Panc1 (cell line): ENCODE measurements at regions not wholly inside any gene's neighbourhood (a gene's known extent, or its start where the extent isn't known, plus 50 kb on each side); places are given as distances from the start of the nearest gene placed in this dataset.

Experiments used
- ATAC-seq: fragments of 200-7000 bp; cut with Tn5 transposase; 2 replicates; pipeline ENCODE4 v1.9.1; 2020; ENCODE audit warnings: mild to moderate bottlenecking, moderate library complexity
- BruUV-seq: library from RNA; stranded (reverse); fragments of 400-500 nt; replicated peaks from 2 replicates; lab custom pipeline; 2021; lab: Mats Ljungman, UMichigan
- CTCF ChIA-PET: fragments of 300-600 bp; sonication (Branson Sonifier 250); formaldehyde crosslinking; loops from one replicate; lab custom pipeline; 2022; ENCODE audit warnings: antibody characterized with exemption; lab: Charles Lee
- POLR2A ChIA-PET: fragments of 300-600 bp; sonication (Branson Sonifier 250); formaldehyde crosslinking; loops from one replicate; lab custom pipeline; 2022; ENCODE audit warnings: antibody characterized with exemption; lab: Charles Lee
- DNase-seq: peaks from one replicate; pipeline ENCODE4 v3.0.0-alpha.2; 2010; ENCODE audit warnings: low read depth, low spot score
- H3K27ac ChIP-seq: 2 replicates; pipeline ENCODE4 v1.5.1; 2011; ENCODE audit warnings: mild to moderate bottlenecking, low read length, inconsistent platforms
- H3K27me3 ChIP-seq: fragments of 200-500 bp; sonication (Bioruptor generic); 2 replicates; pipeline ENCODE4 v1.6.0; 2014; ENCODE audit warnings: low read length, inconsistent platforms; ENCODE audit not compliant: control insufficient read depth, insufficient read depth
- H3K36me3 ChIP-seq: fragments of 200-500 bp; sonication (Bioruptor generic); 2 replicates; pipeline ENCODE4 v1.5.1; 2014; ENCODE audit warnings: inconsistent platforms, mild to moderate bottlenecking, low read length, moderate library complexity; ENCODE audit not compliant: control insufficient read depth, insufficient read depth
- H3K4me1 ChIP-seq: 2 replicates; pipeline ENCODE4 v1.5.1; 2011; ENCODE audit warnings: inconsistent platforms, mild to moderate bottlenecking, low read length, moderate library complexity; ENCODE audit not compliant: control insufficient read depth, insufficient read depth
- H3K4me3 ChIP-seq, 2 experiments: 2 replicates each; pipeline ENCODE4 v1.5.1; 2011 to 2012; ENCODE audit warnings: low read depth in 2 of 2, low read length in 2 of 2, mild to moderate bottlenecking in 2 of 2, inconsistent platforms in 1 of 2, moderate library complexity in 1 of 2
- H3K9me3 ChIP-seq: fragments of 200-500 bp; sonication (Bioruptor generic); 2 replicates; pipeline ENCODE4 v1.5.1; 2014; ENCODE audit warnings: low read depth, mild to moderate bottlenecking, inconsistent platforms, low read length, moderate library complexity; ENCODE audit not compliant: control insufficient read depth, insufficient read depth
- CTCF ChIP-seq: fragments of 450-650 bp; IDR thresholded peaks from 2 replicates; pipeline ENCODE4 v1.5.1; 2017; ENCODE audit warnings: mild to moderate bottlenecking
- POLR2AphosphoS5 ChIP-seq: IDR thresholded peaks from 2 replicates; pipeline ENCODE4 v1.6.1; 2012; ENCODE audit warnings: mild to moderate bottlenecking, low read depth, low read length, moderate library complexity
- SIN3A ChIP-seq: IDR thresholded peaks from 2 replicates; pipeline ENCODE4 v1.6.1; 2012; ENCODE audit warnings: low read depth, mild to moderate bottlenecking, low read length, moderate library complexity, borderline replicate concordance; ENCODE audit not compliant: insufficient read depth
- TCF7L2 ChIP-seq: IDR thresholded peaks from 2 replicates; pipeline ENCODE4 v1.6.1; 2011; ENCODE audit warnings: mild to moderate bottlenecking, low read depth, low read length, inconsistent platforms
- in situ Hi-C: cut with HindIII; loops from 2 replicates; pipeline ENCODE4 v1.10.0; 2016; ENCODE audit warnings: low sequenced_read_pairs, low pct_unique_long_range_greater_than_20kb
- intact Hi-C: fragments of 100-400 bp; cut with micrococcal nuclease; formaldehyde crosslinking; loops from one replicate; pipeline ENCODE4 v1.10.0; 2022; ENCODE audit not compliant: unreplicated experiment
- TF ChIP-seq, protein P1 (sequence below), 2 experiments: IDR thresholded peaks; 2 replicates each; pipeline ENCODE4 v1.6.1; 2011 to 2012; ENCODE audit warnings: low read depth in 2 of 2, control low read depth in 1 of 2, low read length in 1 of 2, mild to moderate bottlenecking in 1 of 2, moderate library complexity in 1 of 2; ENCODE audit not compliant: insufficient read depth in 1 of 2

DNA sequence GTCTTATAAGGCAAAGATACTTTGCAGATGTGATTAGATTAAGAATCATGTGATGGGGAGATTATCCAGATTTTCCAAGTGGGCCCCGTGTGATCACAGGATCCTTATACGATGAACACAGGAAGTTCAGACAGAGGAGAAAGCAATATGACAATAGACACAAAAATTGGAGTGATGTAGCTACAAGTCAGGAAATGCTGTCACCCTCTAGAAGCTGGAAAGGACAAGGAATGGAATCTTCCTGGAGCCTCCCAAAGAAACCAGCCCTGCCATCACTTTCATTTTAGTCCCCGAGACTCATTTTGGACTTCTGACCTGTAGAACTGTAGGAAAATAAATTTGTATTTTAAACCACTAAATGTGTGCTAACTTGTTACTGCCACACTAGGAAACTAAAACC lies 61.9 kb upstream of the C1orf21 start:
- ChIA-PET CTCF (no interaction called here), POLR2A (no interaction called here)
- ATAC-seq (no peak), DNase-seq (no peak)
- intact Hi-C loops, result no loop called here
- H3K4me1 ChIP-seq, result no peaks in the 10 kb centered on the region
- H3K27ac ChIP-seq, result no peak overlapping the region
- no peaks in the 10 kb centered on the region for H3K36me3 ChIP-seq
- no TSS peak for BruUV-seq
- no peaks in the 10 kb centered on the region for H3K27me3 ChIP-seq
- no peaks in the 10 kb centered on the region for H3K9me3 ChIP-seq
- in situ Hi-C loops, result no loop called here
- no peak for TF ChIP-seq CTCF
- no peak for TF ChIP-seq POLR2AphosphoS5
- no peak for TF ChIP-seq SIN3A
- TF ChIP-seq TCF7L2, result no peak
- TF ChIP-seq, protein P1, sequence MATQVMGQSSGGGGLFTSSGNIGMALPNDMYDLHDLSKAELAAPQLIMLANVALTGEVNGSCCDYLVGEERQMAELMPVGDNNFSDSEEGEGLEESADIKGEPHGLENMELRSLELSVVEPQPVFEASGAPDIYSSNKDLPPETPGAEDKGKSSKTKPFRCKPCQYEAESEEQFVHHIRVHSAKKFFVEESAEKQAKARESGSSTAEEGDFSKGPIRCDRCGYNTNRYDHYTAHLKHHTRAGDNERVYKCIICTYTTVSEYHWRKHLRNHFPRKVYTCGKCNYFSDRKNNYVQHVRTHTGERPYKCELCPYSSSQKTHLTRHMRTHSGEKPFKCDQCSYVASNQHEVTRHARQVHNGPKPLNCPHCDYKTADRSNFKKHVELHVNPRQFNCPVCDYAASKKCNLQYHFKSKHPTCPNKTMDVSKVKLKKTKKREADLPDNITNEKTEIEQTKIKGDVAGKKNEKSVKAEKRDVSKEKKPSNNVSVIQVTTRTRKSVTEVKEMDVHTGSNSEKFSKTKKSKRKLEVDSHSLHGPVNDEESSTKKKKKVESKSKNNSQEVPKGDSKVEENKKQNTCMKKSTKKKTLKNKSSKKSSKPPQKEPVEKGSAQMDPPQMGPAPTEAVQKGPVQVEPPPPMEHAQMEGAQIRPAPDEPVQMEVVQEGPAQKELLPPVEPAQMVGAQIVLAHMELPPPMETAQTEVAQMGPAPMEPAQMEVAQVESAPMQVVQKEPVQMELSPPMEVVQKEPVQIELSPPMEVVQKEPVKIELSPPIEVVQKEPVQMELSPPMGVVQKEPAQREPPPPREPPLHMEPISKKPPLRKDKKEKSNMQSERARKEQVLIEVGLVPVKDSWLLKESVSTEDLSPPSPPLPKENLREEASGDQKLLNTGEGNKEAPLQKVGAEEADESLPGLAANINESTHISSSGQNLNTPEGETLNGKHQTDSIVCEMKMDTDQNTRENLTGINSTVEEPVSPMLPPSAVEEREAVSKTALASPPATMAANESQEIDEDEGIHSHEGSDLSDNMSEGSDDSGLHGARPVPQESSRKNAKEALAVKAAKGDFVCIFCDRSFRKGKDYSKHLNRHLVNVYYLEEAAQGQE (IDR thresholded peaks at IDR 0.05; ENCODE audit: insufficient read depth in 1 of 2, low read depth in 2 of 2, low read length in 1 of 2), result no peak
- no peak overlapping the region for H3K4me3 ChIP-seq

DNA sequence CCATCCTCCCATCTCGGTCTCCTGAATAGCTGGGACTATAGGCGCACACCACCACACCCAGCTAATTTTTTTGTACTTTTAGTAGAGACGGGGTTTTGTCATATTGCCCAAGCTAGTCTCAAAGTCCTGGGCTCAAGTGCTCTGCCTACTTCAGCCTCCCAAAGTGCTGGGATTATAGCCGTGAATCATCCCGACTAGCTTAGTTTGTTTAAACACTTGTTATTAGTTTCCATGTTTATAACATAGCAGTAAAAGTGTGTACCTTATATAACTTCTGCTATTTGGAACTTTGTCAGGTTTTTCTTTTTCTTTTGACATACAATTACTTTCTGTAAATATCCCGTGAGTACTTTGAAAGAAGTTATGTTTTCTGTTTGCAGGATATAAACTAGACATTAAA lies 60.6 kb upstream of the C1orf21 start:
- intact Hi-C loops, result no loop called here
- BruUV-seq, result no TSS peak
- ATAC-seq, result no peak
- Histone ChIP-seq H3K36me3 (no peaks in the 10 kb centered on the region), H3K4me1 (no peaks in the 10 kb centered on the region), H3K27me3 (no peaks in the 10 kb centered on the region), H3K9me3 (no peaks in the 10 kb centered on the region), H3K4me3 (no peak overlapping the region), H3K27ac (no peak overlapping the region)
- in situ Hi-C loops, result no loop called here
- no peak for TF ChIP-seq TCF7L2
- TF ChIP-seq CTCF, result no peak
- TF ChIP-seq, protein P1 (IDR thresholded peaks at IDR 0.05; ENCODE audit: insufficient read depth in 1 of 2, low read depth in 2 of 2, low read length in 1 of 2), result no peak
- TF ChIP-seq POLR2AphosphoS5, result no peak
- TF ChIP-seq SIN3A, result no peak
- ChIA-PET CTCF (no interaction called here), POLR2A (no interaction called here)
- DNase-seq, result no peak
